HCT116 (cell line): ENCODE measurements at regions not wholly inside any gene's neighbourhood (a gene's known extent, or its start where the extent isn't known, plus 50 kb on each side); places are given as distances from the start of the nearest gene placed in this dataset.

Source experiments
- CTCF ChIP-seq, 3 experiments: fragments of 200-600 bp in 1 of 3; sonication (generic) in 1 of 3; IDR thresholded peaks in 2 of 3; conservative IDR thresholded peaks in 1 of 3; 2 replicates each; pipeline ENCODE4 v1.5.1; 2012 to 2017; ENCODE audit warnings: low read depth in 2 of 3, low read length in 2 of 3, antibody characterized with exemption in 1 of 3, borderline replicate concordance in 1 of 3, control low read depth in 1 of 3, mild to moderate bottlenecking in 1 of 3, mixed read lengths in 1 of 3, mixed run types in 1 of 3, moderate library complexity in 1 of 3; ENCODE audit not compliant: insufficient read depth in 1 of 3
- ZFX ChIP-seq: fragments of 450-650 bp; IDR thresholded peaks from 2 replicates; pipeline ENCODE4 v1.6.1; 2017

- no peak for TF ChIP-seq CTCF (IDR thresholded peaks at IDR 0.05 in 2 of 3, conservative IDR thresholded peaks at IDR 0.05 in 1 of 3; ENCODE audit: borderline replicate concordance in 1 of 3, insufficient read depth in 1 of 3, low read depth in 2 of 3, low read length in 2 of 3)
- TF ChIP-seq ZFX = no peak
These were observed 258.7 kb upstream of the CPEB2 start for GRCh38 chr4:14743601-14744000.
